Retinal pigment epithelial cell (primary cell): ENCODE measurements at regions not wholly inside any gene's neighbourhood (a gene's known extent, or its start where the extent isn't known, plus 50 kb on each side); places are given as distances from the start of the nearest gene placed in this dataset.

Experiments
- DNase-seq: peaks from one replicate; pipeline ENCODE4 v3.0.0-alpha.2; 2010; ENCODE audit warnings: low read depth
- H3K4me3 ChIP-seq: 2 replicates; pipeline ENCODE4 v1.5.1; 2011; ENCODE audit warnings: mild to moderate bottlenecking, low read length, control low read depth, moderate library complexity
- CTCF ChIP-seq: conservative IDR thresholded peaks from 2 replicates; pipeline ENCODE4 v1.5.1; 2011; ENCODE audit warnings: low read depth, low read length, control low read depth, inconsistent platforms

- DNase-seq, result no peak
- TF ChIP-seq CTCF, result no peak
- no peak overlapping the region for H3K4me3 ChIP-seq
Measured at GRCh38 chr7:121510858-121511482, 114.9 kb upstream of the FAM3C start.

GRCh38 chr7:121510302-121510701 lies 114.2 kb upstream of the FAM3C start:
- DNase-seq, result no peak

GRCh38 chr7:121505540-121506182 lies 109.6 kb upstream of the FAM3C start:
- no peak overlapping the region for H3K4me3 ChIP-seq
- DNase-seq, result no peak
- no peak for TF ChIP-seq CTCF

More at GRCh38 chr7:121510302-121510701, 114.2 kb upstream of the FAM3C start:
- no peak overlapping the region for H3K4me3 ChIP-seq
- no peak for TF ChIP-seq CTCF

GRCh38 chr7:121505021-121505420 lies 108.9 kb upstream of the FAM3C start:
- no peak overlapping the region for H3K4me3 ChIP-seq
- DNase-seq, result no peak
- no peak for TF ChIP-seq CTCF

- TF ChIP-seq CTCF, result no peak
- peak; percentile 72 for DNase-seq
- no peak overlapping the region for H3K4me3 ChIP-seq
Measured at GRCh38 chr7:121504482-121504881, 108.4 kb upstream of the FAM3C start.

- no peak for TF ChIP-seq CTCF
- DNase-seq, result no peak
Measured at GRCh38 chr7:121503730-121504129, 107.6 kb upstream of the FAM3C start.

GRCh38 chr7:121503039-121503438 lies 106.9 kb upstream of the FAM3C start:
- DNase-seq, result no peak
- no peak overlapping the region for H3K4me3 ChIP-seq
- no peak for TF ChIP-seq CTCF

More at GRCh38 chr7:121503730-121504129, 107.6 kb upstream of the FAM3C start:
- no peak overlapping the region for H3K4me3 ChIP-seq
